MCF 10A (cell line): ENCODE measurements at regions not wholly inside any gene's neighbourhood (a gene's known extent, or its start where the extent isn't known, plus 50 kb on each side); places are given as distances from the start of the nearest gene placed in this dataset.

Source experiments
- BruUV-seq: library from RNA; stranded (reverse); fragments of 400-500 nt; replicated peaks from 2 replicates; lab custom pipeline; 2021; lab: Mats Ljungman, UMichigan
- CTCF ChIA-PET: fragments of 300-600 bp; sonication (Branson Sonifier 250); formaldehyde crosslinking; extraction: SDS; loops from one replicate; lab custom pipeline; 2021; ENCODE audit warnings: antibody characterized with exemption, inconsistent platforms; lab: Yijun Ruan, JAX
- POLR2A ChIA-PET: fragments of 300-600, 350-650 bp; sonication (Branson Sonifier 250); formaldehyde crosslinking; extraction: SDS; loops from one replicate; lab custom pipeline; 2020; ENCODE audit warnings: antibody characterized with exemption, inconsistent platforms; lab: Yijun Ruan, JAX
- DNase-seq: peaks from one replicate; pipeline ENCODE4 v3.0.0-alpha.2; 2018; ENCODE audit not compliant: unreplicated experiment
- H3K27ac Mint-ChIP-seq: one replicate; pipeline ENCODE4 v1.8.0; 2022; ENCODE audit warnings: mild to moderate bottlenecking, low read depth, mixed read lengths; ENCODE audit not compliant: unreplicated experiment
- H3K27me3 Mint-ChIP-seq: one replicate; pipeline ENCODE4 v1.8.0; 2022; ENCODE audit warnings: mixed read lengths; ENCODE audit not compliant: insufficient read depth, unreplicated experiment
- H3K36me3 Mint-ChIP-seq: one replicate; pipeline ENCODE4 v1.8.0; 2022; ENCODE audit warnings: mild to moderate bottlenecking, moderate library complexity, mixed read lengths; ENCODE audit not compliant: insufficient read depth, unreplicated experiment
- H3K4me1 Mint-ChIP-seq: one replicate; pipeline ENCODE4 v1.8.0; 2022; ENCODE audit warnings: mixed read lengths; ENCODE audit not compliant: insufficient read depth, unreplicated experiment
- H3K4me3 Mint-ChIP-seq: one replicate; pipeline ENCODE4 v1.8.0; 2022; ENCODE audit warnings: mild to moderate bottlenecking, moderate library complexity, mixed read lengths; ENCODE audit not compliant: unreplicated experiment
- H3K9me3 Mint-ChIP-seq: one replicate; pipeline ENCODE4 v1.8.0; 2022; ENCODE audit warnings: mixed read lengths; ENCODE audit not compliant: unreplicated experiment
- intact Hi-C: fragments of 100-400 bp; cut with micrococcal nuclease; formaldehyde crosslinking; loops from 2 replicates; pipeline ENCODE4 v1.14.1; 2022
- TF ChIP-seq, protein P1 (sequence below): fragments of 200-600 bp; IDR thresholded peaks from one replicate; pipeline ENCODE4 v1.8.0; 2022; ENCODE audit warnings: antibody characterized with exemption, mild to moderate bottlenecking; ENCODE audit not compliant: unreplicated experiment

DNA sequence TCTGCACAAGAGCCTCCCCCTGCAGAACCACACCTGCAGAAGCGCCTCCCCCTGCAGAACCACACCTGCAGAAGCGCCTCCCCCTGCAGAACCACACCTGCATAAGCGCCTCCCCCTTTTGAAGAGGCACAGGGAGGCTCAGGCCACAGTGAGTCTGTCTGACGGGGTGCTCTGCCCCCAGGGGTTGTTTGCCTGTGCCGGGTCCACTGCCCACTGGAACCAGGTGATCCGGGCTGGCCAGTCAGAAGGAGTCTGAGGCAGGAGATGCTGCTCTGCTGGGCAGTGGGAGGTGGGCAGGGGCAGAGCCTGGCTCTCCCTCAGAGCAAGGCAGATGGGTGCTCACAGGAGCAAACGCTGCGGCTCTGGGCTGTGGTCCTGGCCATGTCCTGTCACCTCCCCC is 60.8 kb upstream of the RNU6ATAC start:
- no peaks in the 10 kb centered on the region for H3K36me3 Mint-ChIP-seq
- TF ChIP-seq, protein P1, sequence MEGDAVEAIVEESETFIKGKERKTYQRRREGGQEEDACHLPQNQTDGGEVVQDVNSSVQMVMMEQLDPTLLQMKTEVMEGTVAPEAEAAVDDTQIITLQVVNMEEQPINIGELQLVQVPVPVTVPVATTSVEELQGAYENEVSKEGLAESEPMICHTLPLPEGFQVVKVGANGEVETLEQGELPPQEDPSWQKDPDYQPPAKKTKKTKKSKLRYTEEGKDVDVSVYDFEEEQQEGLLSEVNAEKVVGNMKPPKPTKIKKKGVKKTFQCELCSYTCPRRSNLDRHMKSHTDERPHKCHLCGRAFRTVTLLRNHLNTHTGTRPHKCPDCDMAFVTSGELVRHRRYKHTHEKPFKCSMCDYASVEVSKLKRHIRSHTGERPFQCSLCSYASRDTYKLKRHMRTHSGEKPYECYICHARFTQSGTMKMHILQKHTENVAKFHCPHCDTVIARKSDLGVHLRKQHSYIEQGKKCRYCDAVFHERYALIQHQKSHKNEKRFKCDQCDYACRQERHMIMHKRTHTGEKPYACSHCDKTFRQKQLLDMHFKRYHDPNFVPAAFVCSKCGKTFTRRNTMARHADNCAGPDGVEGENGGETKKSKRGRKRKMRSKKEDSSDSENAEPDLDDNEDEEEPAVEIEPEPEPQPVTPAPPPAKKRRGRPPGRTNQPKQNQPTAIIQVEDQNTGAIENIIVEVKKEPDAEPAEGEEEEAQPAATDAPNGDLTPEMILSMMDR = no peak
- ChIA-PET CTCF (no interaction called here), POLR2A (no interaction called here)
- DNase-seq = no peak
- H3K4me1 Mint-ChIP-seq = no peaks in the 10 kb centered on the region
- H3K27ac Mint-ChIP-seq = no peak overlapping the region
- H3K9me3 Mint-ChIP-seq = no peaks in the 10 kb centered on the region
- H3K27me3 Mint-ChIP-seq = peaks cover 50% of the 10 kb centered on the region
- intact Hi-C loops = no loop called here
- H3K4me3 Mint-ChIP-seq = no peak overlapping the region
- BruUV-seq = no TSS peak

DNA sequence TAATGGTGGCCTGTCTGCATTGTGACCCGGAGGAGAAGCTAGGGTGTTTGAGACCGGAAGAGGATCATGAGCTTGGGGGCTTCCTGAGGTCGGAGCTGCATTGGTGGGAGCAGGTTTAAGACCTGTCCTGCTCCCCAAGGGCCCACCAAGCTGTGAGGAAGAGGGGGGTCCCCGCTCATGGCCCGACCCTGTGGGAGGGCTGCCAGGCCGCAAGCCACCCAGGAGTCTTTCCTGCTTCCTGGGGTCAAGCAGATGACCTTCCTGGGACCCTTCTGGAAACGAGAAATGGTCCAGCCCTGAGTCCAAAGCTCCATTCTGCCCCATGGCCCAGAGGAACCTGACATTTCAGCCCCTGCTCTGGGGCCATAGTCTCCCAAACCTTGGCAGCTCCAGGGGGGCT is 61.5 kb upstream of the RNU6ATAC start:
- BruUV-seq = no TSS peak
- POLR2A ChIA-PET = interaction anchor here (0.6 kb wide), 1 partner anchor 21 kb away, joined by 3 read pairs; no protein-coding TSS in a partner anchor
- intact Hi-C loops = no loop called here
- no peak overlapping the region for H3K4me3 Mint-ChIP-seq
- TF ChIP-seq, protein P1 = no peak
- H3K4me1 Mint-ChIP-seq = no peaks in the 10 kb centered on the region
- no peak for DNase-seq
- CTCF ChIA-PET = no interaction called here
- no peak overlapping the region for H3K27ac Mint-ChIP-seq
- H3K36me3 Mint-ChIP-seq = no peaks in the 10 kb centered on the region
- H3K9me3 Mint-ChIP-seq = no peaks in the 10 kb centered on the region
- peaks cover 50% of the 10 kb centered on the region for H3K27me3 Mint-ChIP-seq

DNA sequence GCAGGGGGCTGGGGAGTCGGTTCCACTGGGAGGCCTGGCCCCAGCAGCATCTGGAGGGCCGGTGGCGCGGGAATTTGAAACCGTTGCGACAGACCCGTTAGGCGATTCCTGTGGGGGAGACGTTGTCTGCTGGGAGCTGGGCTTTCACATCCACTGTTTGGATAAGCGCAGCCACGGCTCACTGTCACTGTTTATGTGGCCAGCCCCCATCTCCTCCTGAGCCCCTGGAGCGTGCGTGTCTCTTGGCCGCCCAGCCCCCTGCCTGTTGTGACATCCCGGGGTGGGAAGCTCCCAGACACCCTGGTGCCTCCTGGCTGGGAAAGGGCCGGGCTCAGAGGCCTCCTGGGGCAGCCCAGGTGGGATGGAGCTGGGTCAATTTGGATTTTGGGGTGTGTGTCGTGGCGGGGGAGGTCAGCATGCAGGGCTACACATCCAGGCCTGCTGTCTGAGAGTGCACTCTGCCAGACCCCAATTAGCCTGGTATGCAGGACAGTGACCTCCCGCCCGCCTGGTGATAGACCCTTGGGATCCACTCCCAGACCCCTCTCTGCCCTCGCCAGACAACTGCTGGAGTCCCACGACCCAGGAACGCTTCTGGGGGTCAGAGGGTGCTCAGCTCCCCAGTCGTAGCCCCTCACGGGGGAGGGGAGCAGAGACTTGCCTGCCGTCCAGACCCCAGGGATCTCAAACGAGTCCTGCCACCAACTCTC is 62.0 kb upstream of the RNU6ATAC start:
- Mint-ChIP-seq H3K4me3 (no peak overlapping the region), H3K27ac (no peak overlapping the region), H3K4me1 (no peaks in the 10 kb centered on the region), H3K27me3 (peaks cover 53% of the 10 kb centered on the region), H3K36me3 (no peaks in the 10 kb centered on the region), H3K9me3 (no peaks in the 10 kb centered on the region)
- TF ChIP-seq, protein P1 = no peak
- intact Hi-C loops = no loop called here
- DNase-seq = peak; percentile 73
- no TSS peak for BruUV-seq
- POLR2A ChIA-PET = interaction anchor here (0.6 kb wide), 1 partner anchor 21 kb away, joined by 3 read pairs; no protein-coding TSS in a partner anchor
- CTCF ChIA-PET = interaction anchor here (0.5 to 0.7 kb wide), 2 partner anchors 29 to 79 kb away, joined by 3 read pairs; no protein-coding TSS in a partner anchor

DNA sequence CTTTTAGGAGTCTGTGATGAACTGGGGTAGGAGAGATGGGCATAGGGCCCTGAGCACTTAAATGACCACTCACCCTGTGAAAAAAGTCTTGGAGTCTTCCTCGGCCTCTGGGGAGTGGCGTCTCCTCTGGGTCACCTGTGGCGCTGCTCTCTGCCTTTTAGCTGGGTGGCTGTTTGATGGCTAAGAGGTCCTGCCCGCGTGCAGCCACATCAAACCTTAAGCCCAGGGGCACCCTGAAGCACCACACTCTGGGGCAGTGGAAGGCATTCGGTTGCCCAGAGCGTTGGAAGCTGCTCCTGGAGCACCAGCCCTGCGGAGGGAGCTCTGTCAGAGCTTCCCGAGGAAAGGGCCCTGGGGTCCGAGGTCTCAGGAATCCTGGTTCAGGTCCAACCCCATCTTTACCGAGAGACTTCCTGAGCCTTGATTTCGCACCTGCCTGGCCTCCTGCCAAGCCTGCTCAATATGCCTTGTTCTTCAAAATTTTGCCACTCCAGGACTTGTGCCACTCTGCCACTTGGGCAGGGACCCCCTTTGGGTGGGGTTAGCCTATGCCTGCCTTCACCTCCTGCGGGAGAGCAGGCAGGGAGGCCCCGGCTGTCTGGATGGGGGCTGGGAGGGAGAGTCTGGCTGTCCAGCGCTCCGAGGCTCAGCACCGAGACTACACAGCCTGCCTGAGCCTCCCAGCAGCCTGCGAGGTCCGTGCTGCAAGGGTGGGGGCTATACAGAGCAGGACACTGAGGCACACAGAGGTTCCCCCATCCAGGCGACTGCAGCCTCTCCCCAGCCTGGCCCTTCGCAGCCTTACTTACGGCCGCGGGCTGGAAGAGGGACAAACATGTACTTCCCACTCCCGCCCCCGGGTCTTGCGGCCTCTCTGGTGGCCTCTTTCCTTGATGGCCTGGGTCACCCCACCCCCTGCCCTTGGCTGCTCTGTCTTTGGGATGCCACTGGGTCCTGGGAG is 63.4 kb upstream of the RNU6ATAC start:
- Mint-ChIP-seq H3K9me3 (no peaks in the 10 kb centered on the region), H3K27ac (no peak overlapping the region), H3K27me3 (peaks cover 56% of the 10 kb centered on the region), H3K4me1 (no peaks in the 10 kb centered on the region), H3K4me3 (no peak overlapping the region), H3K36me3 (no peaks in the 10 kb centered on the region)
- POLR2A ChIA-PET = no interaction called here
- no TSS peak for BruUV-seq
- DNase-seq = no peak
- TF ChIP-seq, protein P1 = no peak
- CTCF ChIA-PET = interaction anchor here (0.7 kb wide), 1 partner anchor 139 kb away, joined by 3 read pairs; no protein-coding TSS in a partner anchor
- intact Hi-C loops = no loop called here
